ENCODE measurements at regions not wholly inside any gene's neighbourhood (a gene's known extent, or its start where the extent isn't known, plus 50 kb on each side); places are given as distances from the start of the nearest gene placed in this dataset.

- H3K79me2 ChIP-seq (ENCODE audit: low read length) = no peaks in the 10 kb centered on the region
- H3K9ac ChIP-seq (ENCODE audit: low read length) = no peak overlapping the region
- H3K27me3 ChIP-seq (ENCODE audit: low read length) = no peaks in the 10 kb centered on the region; the same call in 1 of the 2 replicates
- no peaks in the 10 kb centered on the region for H3K4me1 ChIP-seq (ENCODE audit: insufficient read depth, low read length)
- CTCF ChIA-PET = no interaction called here
- H3K4me3 ChIP-seq (ENCODE audit: low read length) = no peak overlapping the region
- no peaks in the 10 kb centered on the region for H3K9me3 ChIP-seq (ENCODE audit: low read length)
- no peaks in the 10 kb centered on the region for H3F3A ChIP-seq (ENCODE audit: low read length, unreplicated experiment)
- H3K27ac ChIP-seq (ENCODE audit: low read length) = no peak overlapping the region
- BruUV-seq (replicated peaks) = no TSS peak
- no peaks in the 10 kb centered on the region for H3K36me3 ChIP-seq (ENCODE audit: low read depth, low read length)
- ATAC-seq (no peak), DNase-seq (no peak)
- intact Hi-C loops (cut with micrococcal nuclease) = no loop called here
- H3K4me2 ChIP-seq (ENCODE audit: low read length) = no peak overlapping the region
- no peaks in the 10 kb centered on the region for H4K20me1 ChIP-seq (ENCODE audit: low read length)
- TF ChIP-seq CTCF (conservative IDR thresholded peaks at IDR 0.05; ENCODE audit: low read depth, low read length) (no peak), EZH2phosphoT487 (IDR thresholded peaks at IDR 0.05; ENCODE audit: borderline replicate concordance, low read length) (no peak)
- POLR2A ChIA-PET (ENCODE audit: unreplicated experiment) = no interaction called here
- H2AFZ ChIP-seq (ENCODE audit: low read length) = no peak overlapping the region
- no peaks in the 10 kb centered on the region for H3K9me2 ChIP-seq (replicated peaks; ENCODE audit: low read length)
Measured at GRCh38 chr2:6083136-6083535, 391.0 kb downstream of the SOX11 start.

GRCh38 chr2:6089474-6089873 lies 397.3 kb downstream of the SOX11 start:
- Histone ChIP-seq H3K36me3 (ENCODE audit: low read depth, low read length) (no peaks in the 10 kb centered on the region), H3K27ac (ENCODE audit: low read length) (no peak overlapping the region), H4K20me1 (ENCODE audit: low read length) (no peaks in the 10 kb centered on the region), H3K4me2 (ENCODE audit: low read length) (no peak overlapping the region), H3K9me2 (replicated peaks; ENCODE audit: low read length) (no peaks in the 10 kb centered on the region), H2AFZ (ENCODE audit: low read length) (no peak overlapping the region), H3F3A (ENCODE audit: low read length, unreplicated experiment) (no peaks in the 10 kb centered on the region), H3K79me2 (ENCODE audit: low read length) (no peaks in the 10 kb centered on the region), H3K4me1 (ENCODE audit: insufficient read depth, low read length) (no peaks in the 10 kb centered on the region), H3K9me3 (ENCODE audit: low read length) (no peaks in the 10 kb centered on the region), H3K4me3 (ENCODE audit: low read length) (no peak overlapping the region), H3K9ac (ENCODE audit: low read length) (no peak overlapping the region), H3K27me3 (ENCODE audit: low read length) (no peaks in the 10 kb centered on the region)
- intact Hi-C loops (cut with micrococcal nuclease) = no loop called here
- POLR2A ChIA-PET (ENCODE audit: unreplicated experiment) = no interaction called here
- DNase-seq (no peak), ATAC-seq (no peak)
- no TSS peak for BruUV-seq (replicated peaks)
- TF ChIP-seq EZH2 (IDR thresholded peaks at IDR 0.05; ENCODE audit: low read length, unreplicated experiment) (no peak), EZH2phosphoT487 (IDR thresholded peaks at IDR 0.05; ENCODE audit: borderline replicate concordance, low read length) (no peak), CTCF (conservative IDR thresholded peaks at IDR 0.05; ENCODE audit: low read depth, low read length) (no peak)
- CTCF ChIA-PET = no interaction called here

GRCh38 chr2:6103372-6103771 lies 411.2 kb downstream of the SOX11 start:
- Histone ChIP-seq H3K79me2 (ENCODE audit: low read length) (no peaks in the 10 kb centered on the region), H3K9me2 (replicated peaks; ENCODE audit: low read length) (no peaks in the 10 kb centered on the region), H3K27ac (ENCODE audit: low read length) (no peak overlapping the region), H3K9me3 (ENCODE audit: low read length) (no peaks in the 10 kb centered on the region), H3K4me2 (ENCODE audit: low read length) (no peak overlapping the region), H3K27me3 (ENCODE audit: low read length) (no peaks in the 10 kb centered on the region), H3K36me3 (ENCODE audit: low read depth, low read length) (no peaks in the 10 kb centered on the region), H3F3A (ENCODE audit: low read length, unreplicated experiment) (no peaks in the 10 kb centered on the region), H3K9ac (ENCODE audit: low read length) (no peak overlapping the region), H4K20me1 (ENCODE audit: low read length) (no peaks in the 10 kb centered on the region), H2AFZ (ENCODE audit: low read length) (no peak overlapping the region), H3K4me3 (ENCODE audit: low read length) (no peak overlapping the region), H3K4me1 (ENCODE audit: insufficient read depth, low read length) (no peaks in the 10 kb centered on the region)
- ATAC-seq (no peak), DNase-seq (no peak)
- POLR2A ChIA-PET (ENCODE audit: unreplicated experiment) = no interaction called here
- intact Hi-C loops (cut with micrococcal nuclease) = no loop called here
- CTCF ChIA-PET = no interaction called here
- no peak for TF ChIP-seq EZH2phosphoT487 (IDR thresholded peaks at IDR 0.05; ENCODE audit: borderline replicate concordance, low read length)
- BruUV-seq (replicated peaks) = no TSS peak
